WTC11 (cell line): ENCODE measurements at regions not wholly inside any gene's neighbourhood (a gene's known extent, or its start where the extent isn't known, plus 50 kb on each side); places are given as distances from the start of the nearest gene placed in this dataset.

Experiments
- ATAC-seq: fragments of 200-7000 bp; cut with Tn5 transposase; 2 replicates; pipeline ENCODE4 v1.10.0; 2021; ENCODE audit warnings: mild to moderate bottlenecking, moderate library complexity
- CTCF ChIA-PET: fragments of 300-600 bp; sonication (Branson Sonifier 250); formaldehyde crosslinking; loops from one replicate; lab custom pipeline; 2021; ENCODE audit warnings: antibody characterized with exemption; lab: Charles Lee
- POLR2A ChIA-PET: fragments of 350-600 bp; sonication (Branson Sonifier 250); formaldehyde crosslinking; loops from one replicate; lab custom pipeline; 2021; ENCODE audit warnings: antibody characterized with exemption; lab: Charles Lee
- DNase-seq: peaks from one replicate; pipeline ENCODE4 v3.0.0; 2021; ENCODE audit warnings: low spot score
- H3K27ac Mint-ChIP-seq: 2 replicates; pipeline ENCODE4 v1.8.0; 2021; ENCODE audit warnings: mixed read lengths
- H3K27me3 Mint-ChIP-seq: 2 replicates; pipeline ENCODE4 v1.8.0; 2021; ENCODE audit warnings: low read depth, mild to moderate bottlenecking, moderate library complexity, mixed read lengths
- H3K36me3 Mint-ChIP-seq: 2 replicates; pipeline ENCODE4 v1.8.0; 2021; ENCODE audit warnings: mixed read lengths
- H3K4me1 Mint-ChIP-seq: 2 replicates; pipeline ENCODE4 v1.8.0; 2022; ENCODE audit warnings: mixed read lengths
- H3K4me3 Mint-ChIP-seq: 2 replicates; pipeline ENCODE4 v1.8.0; 2021; ENCODE audit warnings: mild to moderate bottlenecking, moderate library complexity, mixed read lengths
- H3K9me3 Mint-ChIP-seq: 2 replicates; pipeline ENCODE4 v1.8.0; 2021; ENCODE audit warnings: mixed read lengths
- ATF1 ChIP-seq: sonication (generic); formaldehyde crosslinking; IDR thresholded peaks from 2 replicates; pipeline ENCODE4 v1.8.1; 2023; ENCODE audit warnings: mild to moderate bottlenecking, moderate library complexity, missing genetic modification reagents
- CBFB ChIP-seq: sonication (generic); formaldehyde crosslinking; IDR thresholded peaks from 2 replicates; pipeline ENCODE4 v1.8.1; 2022; ENCODE audit warnings: mild to moderate bottlenecking, low read depth, missing genetic modification reagents
- E2F4 ChIP-seq: sonication (generic); formaldehyde crosslinking; IDR thresholded peaks from 2 replicates; pipeline ENCODE4 v1.8.1; 2022; ENCODE audit warnings: low read depth, mild to moderate bottlenecking, moderate library complexity, missing genetic modification reagents, borderline replicate concordance
- IRF2 ChIP-seq: sonication (generic); formaldehyde crosslinking; IDR thresholded peaks from 2 replicates; pipeline ENCODE4 v1.8.0; 2022; ENCODE audit warnings: low read depth, missing genetic modification reagents, borderline replicate concordance
- JUN ChIP-seq: sonication (generic); formaldehyde crosslinking; IDR thresholded peaks from 2 replicates; pipeline ENCODE4 v1.8.0; 2023; ENCODE audit warnings: mild to moderate bottlenecking, missing genetic modification reagents
- MAX ChIP-seq: sonication (generic); formaldehyde crosslinking; IDR thresholded peaks from 2 replicates; pipeline ENCODE4 v1.8.0; 2022; ENCODE audit warnings: mild to moderate bottlenecking, missing genetic modification reagents
- OVOL2 ChIP-seq: fragments of 250-450 bp; sonication (Bioruptor Pico); IDR thresholded peaks from 2 replicates; pipeline ENCODE4 v1.9.0; 2021; ENCODE audit warnings: mild to moderate bottlenecking, borderline replicate concordance
- SOX15 ChIP-seq: fragments of 250-450 bp; sonication (Bioruptor Pico); IDR thresholded peaks from 2 replicates; pipeline ENCODE4 v1.9.0; 2021; ENCODE audit warnings: mild to moderate bottlenecking
- TEAD1 ChIP-seq: sonication (generic); formaldehyde crosslinking; IDR thresholded peaks from 2 replicates; pipeline ENCODE4 v1.8.0; 2022; ENCODE audit warnings: mild to moderate bottlenecking, missing genetic modification reagents
- TP53 ChIP-seq: sonication (generic); formaldehyde crosslinking; IDR thresholded peaks from 2 replicates; pipeline ENCODE4 v1.8.1; 2023; ENCODE audit warnings: mild to moderate bottlenecking, missing genetic modification reagents
- ZNF219 ChIP-seq: sonication (generic); formaldehyde crosslinking; IDR thresholded peaks from 2 replicates; pipeline ENCODE4 v1.8.0; 2023; ENCODE audit warnings: missing genetic modification reagents, mild to moderate bottlenecking, borderline replicate concordance
- ZNF532 ChIP-seq: fragments of 250-450 bp; sonication (Bioruptor Pico); IDR thresholded peaks from 2 replicates; pipeline ENCODE4 v1.9.0; 2021; ENCODE audit warnings: mild to moderate bottlenecking, borderline replicate concordance
- TF ChIP-seq, protein P1 (sequence below): fragments of 250-450 bp; sonication (Bioruptor Pico); IDR thresholded peaks from 2 replicates; pipeline ENCODE4 v1.9.0; 2021; ENCODE audit warnings: mild to moderate bottlenecking
- TF ChIP-seq, protein P2 (sequence below): sonication (generic); formaldehyde crosslinking; IDR thresholded peaks from 2 replicates; pipeline ENCODE4 v1.8.0; 2022; ENCODE audit warnings: mild to moderate bottlenecking, missing genetic modification reagents
- TF ChIP-seq, protein P3 (sequence below): fragments of 250-450 bp; sonication (Bioruptor Pico); IDR thresholded peaks from 2 replicates; pipeline ENCODE4 v1.8.0; 2021; ENCODE audit warnings: mild to moderate bottlenecking
- TF ChIP-seq, protein P4 (sequence below): sonication (generic); formaldehyde crosslinking; IDR thresholded peaks from 2 replicates; pipeline ENCODE4 v1.8.1; 2023; ENCODE audit warnings: mild to moderate bottlenecking, missing genetic modification reagents
- TF ChIP-seq, protein P5 (sequence below): sonication (generic); formaldehyde crosslinking; IDR thresholded peaks from 2 replicates; pipeline ENCODE4 v1.8.0; 2023; ENCODE audit warnings: missing genetic modification reagents, mild to moderate bottlenecking, borderline replicate concordance

GRCh38 chrX:4809571-4809970 lies 1096.1 kb upstream of the PRKX start:
- ChIA-PET CTCF (no interaction called here), POLR2A (no interaction called here)
- no peak for DNase-seq
- ATAC-seq = no peak
- Mint-ChIP-seq H3K27ac (no peak overlapping the region), H3K4me3 (no peak overlapping the region), H3K27me3 (no peaks in the 10 kb centered on the region), H3K9me3 (peaks cover 31% of the 10 kb centered on the region), H3K36me3 (peaks cover 34% of the 10 kb centered on the region), H3K4me1 (peaks cover 6% of the 10 kb centered on the region)
- no peak for TF ChIP-seq TEAD1
- TF ChIP-seq, protein P1, sequence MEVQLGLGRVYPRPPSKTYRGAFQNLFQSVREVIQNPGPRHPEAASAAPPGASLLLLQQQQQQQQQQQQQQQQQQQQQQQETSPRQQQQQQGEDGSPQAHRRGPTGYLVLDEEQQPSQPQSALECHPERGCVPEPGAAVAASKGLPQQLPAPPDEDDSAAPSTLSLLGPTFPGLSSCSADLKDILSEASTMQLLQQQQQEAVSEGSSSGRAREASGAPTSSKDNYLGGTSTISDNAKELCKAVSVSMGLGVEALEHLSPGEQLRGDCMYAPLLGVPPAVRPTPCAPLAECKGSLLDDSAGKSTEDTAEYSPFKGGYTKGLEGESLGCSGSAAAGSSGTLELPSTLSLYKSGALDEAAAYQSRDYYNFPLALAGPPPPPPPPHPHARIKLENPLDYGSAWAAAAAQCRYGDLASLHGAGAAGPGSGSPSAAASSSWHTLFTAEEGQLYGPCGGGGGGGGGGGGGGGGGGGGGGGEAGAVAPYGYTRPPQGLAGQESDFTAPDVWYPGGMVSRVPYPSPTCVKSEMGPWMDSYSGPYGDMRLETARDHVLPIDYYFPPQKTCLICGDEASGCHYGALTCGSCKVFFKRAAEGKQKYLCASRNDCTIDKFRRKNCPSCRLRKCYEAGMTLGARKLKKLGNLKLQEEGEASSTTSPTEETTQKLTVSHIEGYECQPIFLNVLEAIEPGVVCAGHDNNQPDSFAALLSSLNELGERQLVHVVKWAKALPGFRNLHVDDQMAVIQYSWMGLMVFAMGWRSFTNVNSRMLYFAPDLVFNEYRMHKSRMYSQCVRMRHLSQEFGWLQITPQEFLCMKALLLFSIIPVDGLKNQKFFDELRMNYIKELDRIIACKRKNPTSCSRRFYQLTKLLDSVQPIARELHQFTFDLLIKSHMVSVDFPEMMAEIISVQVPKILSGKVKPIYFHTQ (CRISPR knock-in tag) = no peak
- TF ChIP-seq ZNF219 = no peak
- TF ChIP-seq, protein P2, sequence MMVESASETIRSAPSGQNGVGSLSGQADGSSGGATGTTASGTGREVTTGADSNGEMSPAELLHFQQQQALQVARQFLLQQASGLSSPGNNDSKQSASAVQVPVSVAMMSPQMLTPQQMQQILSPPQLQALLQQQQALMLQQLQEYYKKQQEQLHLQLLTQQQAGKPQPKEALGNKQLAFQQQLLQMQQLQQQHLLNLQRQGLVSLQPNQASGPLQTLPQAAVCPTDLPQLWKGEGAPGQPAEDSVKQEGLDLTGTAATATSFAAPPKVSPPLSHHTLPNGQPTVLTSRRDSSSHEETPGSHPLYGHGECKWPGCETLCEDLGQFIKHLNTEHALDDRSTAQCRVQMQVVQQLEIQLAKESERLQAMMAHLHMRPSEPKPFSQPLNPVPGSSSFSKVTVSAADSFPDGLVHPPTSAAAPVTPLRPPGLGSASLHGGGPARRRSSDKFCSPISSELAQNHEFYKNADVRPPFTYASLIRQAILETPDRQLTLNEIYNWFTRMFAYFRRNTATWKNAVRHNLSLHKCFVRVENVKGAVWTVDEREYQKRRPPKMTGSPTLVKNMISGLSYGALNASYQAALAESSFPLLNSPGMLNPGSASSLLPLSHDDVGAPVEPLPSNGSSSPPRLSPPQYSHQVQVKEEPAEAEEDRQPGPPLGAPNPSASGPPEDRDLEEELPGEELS (CRISPR knock-in tag) = no peak
- TF ChIP-seq SOX15 (CRISPR knock-in tag) = no peak
- TF ChIP-seq, protein P3, sequence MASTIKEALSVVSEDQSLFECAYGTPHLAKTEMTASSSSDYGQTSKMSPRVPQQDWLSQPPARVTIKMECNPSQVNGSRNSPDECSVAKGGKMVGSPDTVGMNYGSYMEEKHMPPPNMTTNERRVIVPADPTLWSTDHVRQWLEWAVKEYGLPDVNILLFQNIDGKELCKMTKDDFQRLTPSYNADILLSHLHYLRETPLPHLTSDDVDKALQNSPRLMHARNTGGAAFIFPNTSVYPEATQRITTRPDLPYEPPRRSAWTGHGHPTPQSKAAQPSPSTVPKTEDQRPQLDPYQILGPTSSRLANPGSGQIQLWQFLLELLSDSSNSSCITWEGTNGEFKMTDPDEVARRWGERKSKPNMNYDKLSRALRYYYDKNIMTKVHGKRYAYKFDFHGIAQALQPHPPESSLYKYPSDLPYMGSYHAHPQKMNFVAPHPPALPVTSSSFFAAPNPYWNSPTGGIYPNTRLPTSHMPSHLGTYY (CRISPR knock-in tag) = no peak
- TF ChIP-seq ATF1 = no peak
- TF ChIP-seq, protein P4, sequence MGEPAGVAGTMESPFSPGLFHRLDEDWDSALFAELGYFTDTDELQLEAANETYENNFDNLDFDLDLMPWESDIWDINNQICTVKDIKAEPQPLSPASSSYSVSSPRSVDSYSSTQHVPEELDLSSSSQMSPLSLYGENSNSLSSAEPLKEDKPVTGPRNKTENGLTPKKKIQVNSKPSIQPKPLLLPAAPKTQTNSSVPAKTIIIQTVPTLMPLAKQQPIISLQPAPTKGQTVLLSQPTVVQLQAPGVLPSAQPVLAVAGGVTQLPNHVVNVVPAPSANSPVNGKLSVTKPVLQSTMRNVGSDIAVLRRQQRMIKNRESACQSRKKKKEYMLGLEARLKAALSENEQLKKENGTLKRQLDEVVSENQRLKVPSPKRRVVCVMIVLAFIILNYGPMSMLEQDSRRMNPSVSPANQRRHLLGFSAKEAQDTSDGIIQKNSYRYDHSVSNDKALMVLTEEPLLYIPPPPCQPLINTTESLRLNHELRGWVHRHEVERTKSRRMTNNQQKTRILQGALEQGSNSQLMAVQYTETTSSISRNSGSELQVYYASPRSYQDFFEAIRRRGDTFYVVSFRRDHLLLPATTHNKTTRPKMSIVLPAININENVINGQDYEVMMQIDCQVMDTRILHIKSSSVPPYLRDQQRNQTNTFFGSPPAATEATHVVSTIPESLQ (CRISPR knock-in tag) = no peak
- no peak for TF ChIP-seq E2F4 (CRISPR knock-in tag)
- TF ChIP-seq TP53 (CRISPR knock-in tag) = no peak
- TF ChIP-seq IRF2 (CRISPR knock-in tag) = no peak
- no peak for TF ChIP-seq JUN (CRISPR knock-in tag)

DNA sequence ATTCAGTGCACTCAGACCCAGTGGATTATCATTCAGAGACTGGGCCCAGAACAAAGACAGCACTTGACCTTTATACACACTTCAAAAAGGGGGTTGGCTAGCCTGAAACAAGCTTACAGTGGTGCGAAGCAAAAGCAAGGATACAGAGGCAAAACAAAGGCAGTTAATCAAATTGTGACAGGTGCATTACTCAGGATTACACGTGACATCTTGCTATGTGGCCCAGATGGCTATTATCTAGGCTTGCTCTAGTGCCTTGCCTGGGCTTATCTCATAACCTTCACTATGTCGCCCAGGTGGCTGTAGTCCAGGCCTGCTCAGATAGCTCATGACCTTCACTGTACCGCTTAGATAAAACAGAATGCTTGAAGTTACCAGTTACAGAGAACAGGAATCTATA lies 1092.1 kb upstream of the PRKX start:
- no peak for ATAC-seq
- Mint-ChIP-seq H3K9me3 (peaks cover 35% of the 10 kb centered on the region), H3K27ac (no peak overlapping the region), H3K4me1 (peaks cover 21% of the 10 kb centered on the region), H3K36me3 (peaks cover 36% of the 10 kb centered on the region), H3K27me3 (no peaks in the 10 kb centered on the region), H3K4me3 (no peak overlapping the region)
- no peak for DNase-seq
- ChIA-PET POLR2A (no interaction called here), CTCF (no interaction called here)
- TF ChIP-seq TP53 (CRISPR knock-in tag) = no peak
- no peak for TF ChIP-seq MAX (CRISPR knock-in tag)
- TF ChIP-seq, protein P5, sequence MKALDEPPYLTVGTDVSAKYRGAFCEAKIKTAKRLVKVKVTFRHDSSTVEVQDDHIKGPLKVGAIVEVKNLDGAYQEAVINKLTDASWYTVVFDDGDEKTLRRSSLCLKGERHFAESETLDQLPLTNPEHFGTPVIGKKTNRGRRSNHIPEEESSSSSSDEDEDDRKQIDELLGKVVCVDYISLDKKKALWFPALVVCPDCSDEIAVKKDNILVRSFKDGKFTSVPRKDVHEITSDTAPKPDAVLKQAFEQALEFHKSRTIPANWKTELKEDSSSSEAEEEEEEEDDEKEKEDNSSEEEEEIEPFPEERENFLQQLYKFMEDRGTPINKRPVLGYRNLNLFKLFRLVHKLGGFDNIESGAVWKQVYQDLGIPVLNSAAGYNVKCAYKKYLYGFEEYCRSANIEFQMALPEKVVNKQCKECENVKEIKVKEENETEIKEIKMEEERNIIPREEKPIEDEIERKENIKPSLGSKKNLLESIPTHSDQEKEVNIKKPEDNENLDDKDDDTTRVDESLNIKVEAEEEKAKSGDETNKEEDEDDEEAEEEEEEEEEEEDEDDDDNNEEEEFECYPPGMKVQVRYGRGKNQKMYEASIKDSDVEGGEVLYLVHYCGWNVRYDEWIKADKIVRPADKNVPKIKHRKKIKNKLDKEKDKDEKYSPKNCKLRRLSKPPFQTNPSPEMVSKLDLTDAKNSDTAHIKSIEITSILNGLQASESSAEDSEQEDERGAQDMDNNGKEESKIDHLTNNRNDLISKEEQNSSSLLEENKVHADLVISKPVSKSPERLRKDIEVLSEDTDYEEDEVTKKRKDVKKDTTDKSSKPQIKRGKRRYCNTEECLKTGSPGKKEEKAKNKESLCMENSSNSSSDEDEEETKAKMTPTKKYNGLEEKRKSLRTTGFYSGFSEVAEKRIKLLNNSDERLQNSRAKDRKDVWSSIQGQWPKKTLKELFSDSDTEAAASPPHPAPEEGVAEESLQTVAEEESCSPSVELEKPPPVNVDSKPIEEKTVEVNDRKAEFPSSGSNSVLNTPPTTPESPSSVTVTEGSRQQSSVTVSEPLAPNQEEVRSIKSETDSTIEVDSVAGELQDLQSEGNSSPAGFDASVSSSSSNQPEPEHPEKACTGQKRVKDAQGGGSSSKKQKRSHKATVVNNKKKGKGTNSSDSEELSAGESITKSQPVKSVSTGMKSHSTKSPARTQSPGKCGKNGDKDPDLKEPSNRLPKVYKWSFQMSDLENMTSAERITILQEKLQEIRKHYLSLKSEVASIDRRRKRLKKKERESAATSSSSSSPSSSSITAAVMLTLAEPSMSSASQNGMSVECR (CRISPR knock-in tag) = no peak
- no peak for TF ChIP-seq CBFB
- TF ChIP-seq ZNF532 = no peak
- no peak for TF ChIP-seq IRF2 (CRISPR knock-in tag)
- no peak for TF ChIP-seq OVOL2 (CRISPR knock-in tag)
